ENCODE measurements at regions not wholly inside any gene's neighbourhood (a gene's known extent, or its start where the extent isn't known, plus 50 kb on each side); places are given as distances from the start of the nearest gene placed in this dataset.

GRCh38 chr7:119708891-119709290 is 564.1 kb upstream of the KCND2 start:
- no peaks in the 10 kb centered on the region for H3K36me3 ChIP-seq
- intact Hi-C loops (cut with DNase I) = no loop called here
- no peak for TF ChIP-seq CTCF (IDR thresholded peaks at IDR 0.05)
- no peak for ATAC-seq
- FAIRE-seq = no peak
- H3K27me3 ChIP-seq = no peaks in the 10 kb centered on the region
- H3K9me3 ChIP-seq = no peaks in the 10 kb centered on the region
- no peak overlapping the region for H3K27ac ChIP-seq
- no peak for DNase-seq
- 16 to 30% methylated on average over 3 of the region's 3 CpGs for WGBS, 2 donors
- no peak overlapping the region for H3K4me3 ChIP-seq
- no peaks in the 10 kb centered on the region for H3K4me1 ChIP-seq

- no peak overlapping the region for H3K4me3 ChIP-seq
- intact Hi-C loops (cut with DNase I) = no loop called here
- H3K4me1 ChIP-seq = no peaks in the 10 kb centered on the region
- no peaks in the 10 kb centered on the region for H3K36me3 ChIP-seq
- ATAC-seq (no peak), DNase-seq (no peak), FAIRE-seq (no peak)
- 50 to 65% methylated on average over 3 of the region's 3 CpGs for WGBS, 2 donors
- no peak overlapping the region for H3K27ac ChIP-seq
- no peak for TF ChIP-seq CTCF (IDR thresholded peaks at IDR 0.05)
- no peaks in the 10 kb centered on the region for H3K27me3 ChIP-seq
- no peaks in the 10 kb centered on the region for H3K9me3 ChIP-seq
These were observed 561.9 kb upstream of the KCND2 start for GRCh38 chr7:119711104-119711503.

GRCh38 chr7:119712886-119713462 is 560.0 kb upstream of the KCND2 start:
- no peak for DNase-seq
- ATAC-seq = no peak
- Histone ChIP-seq H3K9me3 (no peaks in the 10 kb centered on the region), H3K27me3 (no peaks in the 10 kb centered on the region), H3K36me3 (no peaks in the 10 kb centered on the region), H3K4me1 (no peaks in the 10 kb centered on the region), H3K27ac (no peak overlapping the region), H3K4me3 (no peak overlapping the region)
- 39 to 52% methylated on average over 4 of the region's 4 CpGs for WGBS, 2 donors
- intact Hi-C loops (cut with DNase I) = no loop called here
- FAIRE-seq = no peak
- TF ChIP-seq CTCF (IDR thresholded peaks at IDR 0.05) = no peak

GRCh38 chr7:119713606-119714005 is 559.4 kb upstream of the KCND2 start:
- Histone ChIP-seq H3K27me3 (no peaks in the 10 kb centered on the region), H3K9me3 (no peaks in the 10 kb centered on the region), H3K27ac (no peak overlapping the region), H3K36me3 (no peaks in the 10 kb centered on the region), H3K4me3 (no peak overlapping the region), H3K4me1 (no peaks in the 10 kb centered on the region)
- no peak for ATAC-seq
- 68 to 70% methylated on average over 7 of the region's 7 CpGs for WGBS, 2 donors
- intact Hi-C loops (cut with DNase I) = no loop called here
- FAIRE-seq = no peak
- no peak for TF ChIP-seq CTCF (IDR thresholded peaks at IDR 0.05)
- DNase-seq = no peak

GRCh38 chr7:119720541-119720940 is 552.4 kb upstream of the KCND2 start:
- no peak for TF ChIP-seq CTCF (IDR thresholded peaks at IDR 0.05)
- FAIRE-seq (no peak), ATAC-seq (no peak), DNase-seq (no peak)
- no peaks in the 10 kb centered on the region for H3K27me3 ChIP-seq
- WGBS, 2 donors = 4 to 10% methylated on average over 1 of the region's 1 CpG
- no peaks in the 10 kb centered on the region for H3K9me3 ChIP-seq
- no peaks in the 10 kb centered on the region for H3K4me1 ChIP-seq
- intact Hi-C loops (cut with DNase I) = no loop called here
- no peak overlapping the region for H3K27ac ChIP-seq
- H3K36me3 ChIP-seq = no peaks in the 10 kb centered on the region
- H3K4me3 ChIP-seq = no peak overlapping the region
